H9 (cell line): ENCODE measurements at regions not wholly inside any gene's neighbourhood (a gene's known extent, or its start where the extent isn't known, plus 50 kb on each side); places are given as distances from the start of the nearest gene placed in this dataset.

ENCODE experiments used
- DNase-seq: peaks from one replicate; pipeline ENCODE4 v3.0.0-alpha.2; 2017
- H2AFZ ChIP-seq: one replicate; pipeline ENCODE4 v1.6.1; 2013; ENCODE audit warnings: mild to moderate bottlenecking, low read length, control low read depth, moderate library complexity
- H2AK5ac ChIP-seq: 2 replicates; pipeline ENCODE4 v1.6.1; 2013; ENCODE audit warnings: low read length, control low read depth, mixed read lengths; ENCODE audit not compliant: insufficient read length
- H2BK120ac ChIP-seq: one replicate; pipeline ENCODE4 v1.6.1; 2013; ENCODE audit warnings: low read depth, mild to moderate bottlenecking, low read length, control low read depth, inconsistent platforms; ENCODE audit not compliant: poor library complexity, severe bottlenecking
- H2BK12ac ChIP-seq: 2 replicates; pipeline ENCODE4 v1.6.1; 2013; ENCODE audit warnings: low read length, control low read depth, mixed read lengths, low read depth; ENCODE audit not compliant: insufficient read length
- H2BK15ac ChIP-seq: 2 replicates; pipeline ENCODE4 v1.6.1; 2013; ENCODE audit warnings: low read depth, low read length, control low read depth
- H2BK20ac ChIP-seq: one replicate; pipeline ENCODE4 v1.6.1; 2013; ENCODE audit warnings: low read depth, mild to moderate bottlenecking, low read length, control low read depth, inconsistent platforms; ENCODE audit not compliant: poor library complexity, severe bottlenecking
- H2BK5ac ChIP-seq: 2 replicates; pipeline ENCODE4 v1.6.1; 2013; ENCODE audit warnings: low read length, control low read depth, mixed read lengths; ENCODE audit not compliant: insufficient read length
- H3K14ac ChIP-seq: 2 replicates; pipeline ENCODE4 v1.6.1; 2013; ENCODE audit warnings: low read length, control low read depth; ENCODE audit not compliant: insufficient read depth
- H3K18ac ChIP-seq: 2 replicates; pipeline ENCODE4 v1.6.1; 2013; ENCODE audit warnings: low read depth, mild to moderate bottlenecking, mixed read lengths, low read length, control low read depth; ENCODE audit not compliant: insufficient read length
- H3K23ac ChIP-seq: 2 replicates; pipeline ENCODE4 v1.6.1; 2013; ENCODE audit warnings: low read length, control low read depth, mixed read lengths, low read depth; ENCODE audit not compliant: insufficient read length
- H3K23me2 ChIP-seq: 2 replicates; pipeline ENCODE4 v1.6.1; 2013; ENCODE audit warnings: low read depth, mild to moderate bottlenecking, mixed read lengths, low read length, control low read depth; ENCODE audit not compliant: insufficient read length, poor library complexity, severe bottlenecking
- H3K27ac ChIP-seq: 2 replicates; pipeline ENCODE4 v1.5.1; 2013; ENCODE audit warnings: low read length, control low read depth, mixed read lengths, low read depth; ENCODE audit not compliant: insufficient read length
- H3K27me3 ChIP-seq: 2 replicates; pipeline ENCODE4 v1.6.1; 2013; ENCODE audit warnings: low read length, control low read depth, inconsistent platforms; ENCODE audit not compliant: insufficient read depth
- H3K4ac ChIP-seq: 2 replicates; pipeline ENCODE4 v1.6.1; 2013; ENCODE audit warnings: low read depth, mild to moderate bottlenecking, control low read depth, inconsistent platforms, low read length, moderate library complexity
- H3K4me1 ChIP-seq: 2 replicates; pipeline ENCODE4 v1.6.1; 2013; ENCODE audit warnings: low read length, control low read depth, inconsistent platforms; ENCODE audit not compliant: insufficient read depth
- H3K4me2 ChIP-seq: 2 replicates; pipeline ENCODE4 v1.6.1; 2013; ENCODE audit warnings: low read length, control low read depth, mixed read lengths; ENCODE audit not compliant: insufficient read length, insufficient read depth
- H3K56ac ChIP-seq: 2 replicates; pipeline ENCODE4 v1.6.1; 2013; ENCODE audit warnings: low read depth, mild to moderate bottlenecking, mixed read lengths, low read length, control low read depth; ENCODE audit not compliant: insufficient read length
- H3K79me1 ChIP-seq: 2 replicates; pipeline ENCODE4 v1.6.1; 2013; ENCODE audit warnings: low read depth, mild to moderate bottlenecking, moderate library complexity, low read length, control low read depth, inconsistent platforms; ENCODE audit not compliant: insufficient read depth, poor library complexity, severe bottlenecking
- H3K79me2 ChIP-seq: 2 replicates; pipeline ENCODE4 v1.6.1; 2013; ENCODE audit warnings: low read length, control low read depth, inconsistent platforms; ENCODE audit not compliant: insufficient read depth
- H3K9ac ChIP-seq: 2 replicates; pipeline ENCODE4 v1.6.1; 2013; ENCODE audit warnings: low read length, control low read depth, mixed read lengths; ENCODE audit not compliant: insufficient read length; ENCODE audit errors: extremely low read depth
- H3K9me3 ChIP-seq: one replicate; pipeline ENCODE4 v1.6.1; 2013; ENCODE audit warnings: low read depth, low read length, inconsistent platforms; ENCODE audit not compliant: control insufficient read depth
- H3T11ph ChIP-seq: one replicate; pipeline ENCODE4 v1.6.1; 2013; ENCODE audit warnings: mild to moderate bottlenecking, low read length, control low read depth, inconsistent platforms
- H4K20me1 ChIP-seq: one replicate; pipeline ENCODE4 v1.6.1; 2013; ENCODE audit not compliant: control insufficient read depth, insufficient read length, insufficient read depth
- H4K5ac ChIP-seq: 2 replicates; pipeline ENCODE4 v1.6.1; 2013; ENCODE audit warnings: low read depth, mild to moderate bottlenecking, mixed read lengths, low read length, control low read depth; ENCODE audit not compliant: insufficient read length
- H4K8ac ChIP-seq: replicated peaks from 2 replicates; pipeline ENCODE4 v1.6.1; 2013; ENCODE audit warnings: low read length, control low read depth, mixed read lengths, low read depth; ENCODE audit not compliant: insufficient read length
- H4K91ac ChIP-seq: 2 replicates; pipeline ENCODE4 v1.6.1; 2013; ENCODE audit warnings: low read depth, mild to moderate bottlenecking, moderate library complexity, mixed read lengths, low read length, control low read depth; ENCODE audit not compliant: insufficient read length
- H3K27ac Mint-ChIP-seq, 3 experiments: 2 replicates in 2 of 3; 3 replicates in 1 of 3; pipeline ENCODE4 v1.8.0; 2020 to 2021; ENCODE audit warnings: mixed read lengths in 3 of 3, mild to moderate bottlenecking in 1 of 3, moderate library complexity in 1 of 3
- H3K27me3 Mint-ChIP-seq: 2 replicates; pipeline ENCODE4 v1.8.0; 2021; ENCODE audit warnings: low read depth, mild to moderate bottlenecking, moderate library complexity, mixed read lengths
- H3K36me3 Mint-ChIP-seq, 3 experiments: 2 replicates in 2 of 3; 3 replicates in 1 of 3; pipeline ENCODE4 v1.8.0; 2020 to 2021; ENCODE audit warnings: low read depth in 3 of 3, mixed read lengths in 3 of 3; ENCODE audit not compliant: insufficient read depth in 1 of 3
- H3K4me1 Mint-ChIP-seq, 2 experiments: 2 replicates each; pipeline ENCODE4 v1.8.0; 2020; ENCODE audit warnings: mixed read lengths in 2 of 2
- H3K4me3 Mint-ChIP-seq, 2 experiments: 2 replicates in 1 of 2; 3 replicates in 1 of 2; pipeline ENCODE4 v1.8.0; 2020 to 2021; ENCODE audit warnings: mild to moderate bottlenecking in 2 of 2, mixed read lengths in 2 of 2, moderate library complexity in 1 of 2
- H3K9me3 Mint-ChIP-seq, 2 experiments: 2 replicates in 1 of 2; 3 replicates in 1 of 2; pipeline ENCODE4 v1.8.0; 2020; ENCODE audit warnings: mild to moderate bottlenecking in 2 of 2, mixed read lengths in 2 of 2, moderate library complexity in 1 of 2
- CTCF ChIP-seq: fragments of 200-600 bp; sonication (generic); conservative IDR thresholded peaks from 3 replicates; pipeline ENCODE4 v1.8.0; 2021; ENCODE audit warnings: antibody characterized with exemption, mild to moderate bottlenecking
- WGBS: extraction: QIAGEN DNeasy Blood & Tissue Kit; methylation state at CpG from one replicate; pipeline ENCODE4 v1.1.7; 2013; ENCODE audit warnings: missing lambda C conversion rate, low lambda C conversion rate, mixed read lengths; ENCODE audit not compliant: insufficient read length; ENCODE audit errors: extremely low coverage; 5-methylcytosine and 5-hydroxymethylcytosine counted together

- Histone ChIP-seq H3K9me3 (no peaks in the 10 kb centered on the region), H2AFZ (no peak overlapping the region), H3T11ph (no peak overlapping the region), H3K56ac (no peak overlapping the region), H2BK120ac (no peak overlapping the region), H2AK5ac (no peak overlapping the region), H3K14ac (no peak overlapping the region), H3K9ac (no peak overlapping the region), H2BK15ac (no peak overlapping the region), H3K79me1 (no peaks in the 10 kb centered on the region), H2BK20ac (no peak overlapping the region), H3K27ac (no peak overlapping the region), H4K5ac (no peak overlapping the region), H3K27me3 (no peaks in the 10 kb centered on the region), H4K8ac (no peak overlapping the region), H3K18ac (no peak overlapping the region), H3K4ac (no peak overlapping the region), H3K23me2 (no peaks in the 10 kb centered on the region), H3K23ac (no peak overlapping the region), H4K91ac (no peak overlapping the region), H3K4me1 (peaks cover 10% of the 10 kb centered on the region), H4K20me1 (no peaks in the 10 kb centered on the region), H2BK12ac (no peak overlapping the region), H3K79me2 (no peaks in the 10 kb centered on the region), H3K4me2 (no peak overlapping the region), H2BK5ac (no peak overlapping the region)
- Mint-ChIP-seq H3K4me3 (no peak overlapping the region; a peak in 1 of 5 replicates), H3K27me3 (peaks cover 14% of the 10 kb centered on the region), H3K9me3 (no peaks in the 10 kb centered on the region; a peak in 1 of 5 replicates), H3K36me3 (no peaks in the 10 kb centered on the region), H3K4me1 (peaks cover 51 to 62% of the 10 kb centered on the region in 2 experiments), H3K27ac (no peak overlapping the region)
- TF ChIP-seq CTCF = no peak
- WGBS = no CpG with 5 or more reads among the region's 6 CpGs
- DNase-seq = no peak
These were observed 160.2 kb upstream of the LHX1 start for GRCh38 chr17:36777118-36777517.
